GM23248 (cell line): ENCODE measurements at regions not wholly inside any gene's neighbourhood (a gene's known extent, or its start where the extent isn't known, plus 50 kb on each side); places are given as distances from the start of the nearest gene placed in this dataset.

Experiments used
- EZH2 ChIP-seq: fragments of 200-600 bp; sonication (generic); IDR thresholded peaks from 2 replicates; pipeline ENCODE4 v1.6.1; 2018; ENCODE audit warnings: antibody characterized with exemption, mild to moderate bottlenecking; ENCODE audit not compliant: insufficient read depth, poor library complexity, severe bottlenecking
- EZH2phosphoT487 ChIP-seq: fragments of 200-600 bp; sonication (generic); IDR thresholded peaks from 2 replicates; pipeline ENCODE4 v1.6.1; 2018; ENCODE audit warnings: antibody characterized with exemption, moderate library complexity, mild to moderate bottlenecking, low read depth; ENCODE audit not compliant: insufficient read depth

DNA sequence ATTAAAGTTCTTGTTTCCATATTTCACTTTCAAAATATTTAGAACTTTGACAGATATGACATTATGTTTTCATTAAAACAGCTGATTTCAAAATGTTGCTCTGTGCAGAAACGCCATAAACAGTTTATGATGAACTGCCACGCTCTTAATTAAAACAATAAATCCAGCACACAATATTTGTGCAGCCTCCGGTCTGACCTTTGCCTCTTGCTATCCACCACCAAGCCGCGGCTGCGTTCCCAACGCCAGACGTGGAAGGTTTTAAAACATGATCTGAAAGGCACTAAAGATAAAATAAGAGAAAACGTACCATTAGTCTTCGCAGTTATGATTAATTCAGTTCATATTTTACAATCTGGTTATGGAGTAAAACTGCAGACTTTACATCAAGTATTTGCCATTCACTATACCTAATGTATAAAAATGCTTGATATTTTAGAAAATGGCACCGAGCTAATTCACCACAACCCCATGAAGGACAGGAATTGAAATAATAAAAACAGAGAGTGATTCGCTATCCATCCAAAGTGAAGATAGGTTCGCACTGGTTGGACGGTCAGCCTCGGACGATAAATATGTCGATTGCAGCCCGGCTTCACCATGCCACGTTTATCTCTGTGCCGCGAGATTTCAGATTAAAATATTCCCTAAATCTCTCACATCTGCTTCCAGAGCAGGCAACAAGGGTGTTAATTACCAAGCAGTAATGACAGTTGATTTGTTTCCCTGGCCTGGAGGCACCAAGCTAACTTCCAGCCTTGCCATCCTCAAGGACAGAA, 103.3 kb upstream of the ZNF507 start:
- TF ChIP-seq EZH2 (no peak), EZH2phosphoT487 (no peak)
